HCT116 (cell line): ENCODE measurements at regions not wholly inside any gene's neighbourhood (a gene's known extent, or its start where the extent isn't known, plus 50 kb on each side); places are given as distances from the start of the nearest gene placed in this dataset.

Source experiments
- CTCF ChIP-seq, 3 experiments: fragments of 200-600 bp in 1 of 3; sonication (generic) in 1 of 3; IDR thresholded peaks in 2 of 3; conservative IDR thresholded peaks in 1 of 3; 2 replicates each; pipeline ENCODE4 v1.5.1; 2012 to 2017; ENCODE audit warnings: low read depth in 2 of 3, low read length in 2 of 3, antibody characterized with exemption in 1 of 3, borderline replicate concordance in 1 of 3, control low read depth in 1 of 3, mild to moderate bottlenecking in 1 of 3, mixed read lengths in 1 of 3, mixed run types in 1 of 3, moderate library complexity in 1 of 3; ENCODE audit not compliant: insufficient read depth in 1 of 3
- POLR2A ChIP-seq: IDR thresholded peaks from 2 replicates; pipeline ENCODE4 v1.7.0; 2011; ENCODE audit warnings: borderline replicate concordance; ENCODE audit not compliant: insufficient read depth, insufficient read length; ENCODE audit errors: extremely low read depth
- RAD21 ChIP-seq: IDR thresholded peaks from 2 replicates; pipeline ENCODE4 v1.6.1; 2012; ENCODE audit warnings: low read depth, mild to moderate bottlenecking
- ZBTB33 ChIP-seq: IDR thresholded peaks from 2 replicates; pipeline ENCODE4 v1.6.1; 2011; ENCODE audit warnings: mild to moderate bottlenecking, low read length, moderate library complexity; ENCODE audit not compliant: insufficient replicate concordance; ENCODE audit errors: extremely low read depth

- no peak for TF ChIP-seq POLR2A
- no peak for TF ChIP-seq CTCF (IDR thresholded peaks at IDR 0.05 in 2 of 3, conservative IDR thresholded peaks at IDR 0.05 in 1 of 3; ENCODE audit: borderline replicate concordance in 1 of 3, insufficient read depth in 1 of 3, low read depth in 2 of 3, low read length in 2 of 3)
- TF ChIP-seq RAD21: no peak
- no peak for TF ChIP-seq ZBTB33
These were observed 457.3 kb upstream of the KCNMB2 start for GRCh38 chr3:178078953-178079352.
